HUES48 (cell line): ENCODE measurements at regions not wholly inside any gene's neighbourhood (a gene's known extent, or its start where the extent isn't known, plus 50 kb on each side); places are given as distances from the start of the nearest gene placed in this dataset.
"Not testable (repeated sequence)": the region's sequence is repeated elsewhere in the genome, so short reads cannot be mapped to it uniquely, and the experiment has no call there.

Experiments
- H3K27ac ChIP-seq: one replicate; pipeline ENCODE4 v1.7.0; 2013; ENCODE audit warnings: low read depth, low read length, inconsistent platforms
- H3K27me3 ChIP-seq: 2 replicates; pipeline ENCODE4 v1.6.1; 2013; ENCODE audit warnings: mild to moderate bottlenecking, low read length; ENCODE audit not compliant: control insufficient read depth, insufficient read depth
- H3K36me3 ChIP-seq: 2 replicates; pipeline ENCODE4 v1.6.1; 2013; ENCODE audit warnings: low read length; ENCODE audit not compliant: control insufficient read depth, insufficient read depth
- H3K4me1 ChIP-seq: 2 replicates; pipeline ENCODE4 v1.6.1; 2013; ENCODE audit warnings: mild to moderate bottlenecking, low read length; ENCODE audit not compliant: control insufficient read depth, insufficient read depth
- H3K4me3 ChIP-seq: 2 replicates; pipeline ENCODE4 v1.5.1; 2013; ENCODE audit warnings: mild to moderate bottlenecking, low read depth, low read length
- H3K9ac ChIP-seq: 2 replicates; pipeline ENCODE4 v1.6.1; 2013; ENCODE audit warnings: mild to moderate bottlenecking, low read depth, low read length, moderate library complexity
- H3K9me3 ChIP-seq: 2 replicates; pipeline ENCODE4 v1.6.1; 2013; ENCODE audit warnings: low read length; ENCODE audit not compliant: control insufficient read depth, insufficient read depth

DNA sequence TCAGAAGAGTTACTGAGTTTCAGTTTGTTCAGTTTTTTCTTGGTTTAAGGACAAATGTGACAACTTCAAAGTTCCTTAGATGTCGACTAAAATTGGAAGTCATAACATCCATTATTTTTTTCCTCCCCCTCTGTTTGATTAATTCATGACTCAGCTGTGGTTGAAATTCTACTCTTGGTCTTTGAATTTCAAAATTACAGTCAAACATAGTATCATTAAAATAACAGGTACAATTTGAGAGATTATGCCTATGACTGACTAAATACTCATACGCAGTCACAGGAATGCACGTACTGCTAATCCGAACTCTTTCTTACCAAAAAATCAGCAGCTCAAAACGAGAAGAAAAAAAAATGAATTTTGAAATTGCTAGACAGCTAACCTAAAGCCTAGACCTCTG, 1434.8 kb downstream of the RAPGEF2 start:
- Histone ChIP-seq H3K4me1 (no peaks in the 10 kb centered on the region), H3K36me3 (no peaks in the 10 kb centered on the region), H3K4me3 (no peak overlapping the region), H3K27me3 (no peaks in the 10 kb centered on the region), H3K9me3 (no peaks in the 10 kb centered on the region), H3K27ac (no peak overlapping the region), H3K9ac (no peak overlapping the region)

DNA sequence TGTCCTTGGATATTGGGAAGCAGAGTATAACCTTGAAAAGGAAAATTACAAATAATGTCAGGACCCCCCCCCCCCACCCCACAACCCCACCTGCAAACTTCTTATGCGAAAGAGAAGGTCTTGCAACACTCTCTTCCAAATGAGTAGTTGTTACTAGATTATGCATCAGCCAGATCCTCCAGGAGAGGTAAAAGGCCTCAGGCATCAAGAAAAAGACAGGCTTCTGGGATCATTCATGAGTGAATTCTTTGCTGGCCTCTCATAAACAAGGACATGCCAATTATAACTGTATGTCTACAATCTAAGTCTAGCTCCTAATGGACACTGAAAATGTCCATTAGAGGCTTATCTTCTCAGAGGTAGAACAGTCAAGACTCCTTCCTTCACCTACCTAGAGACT, 1443.3 kb downstream of the RAPGEF2 start:
- Histone ChIP-seq H3K27ac (no peak overlapping the region), H3K27me3 (no peaks in the 10 kb centered on the region), H3K4me1 (no peaks in the 10 kb centered on the region), H3K36me3 (no peaks in the 10 kb centered on the region), H3K4me3 (no peak overlapping the region), H3K9me3 (no peaks in the 10 kb centered on the region), H3K9ac (no peak overlapping the region)

DNA sequence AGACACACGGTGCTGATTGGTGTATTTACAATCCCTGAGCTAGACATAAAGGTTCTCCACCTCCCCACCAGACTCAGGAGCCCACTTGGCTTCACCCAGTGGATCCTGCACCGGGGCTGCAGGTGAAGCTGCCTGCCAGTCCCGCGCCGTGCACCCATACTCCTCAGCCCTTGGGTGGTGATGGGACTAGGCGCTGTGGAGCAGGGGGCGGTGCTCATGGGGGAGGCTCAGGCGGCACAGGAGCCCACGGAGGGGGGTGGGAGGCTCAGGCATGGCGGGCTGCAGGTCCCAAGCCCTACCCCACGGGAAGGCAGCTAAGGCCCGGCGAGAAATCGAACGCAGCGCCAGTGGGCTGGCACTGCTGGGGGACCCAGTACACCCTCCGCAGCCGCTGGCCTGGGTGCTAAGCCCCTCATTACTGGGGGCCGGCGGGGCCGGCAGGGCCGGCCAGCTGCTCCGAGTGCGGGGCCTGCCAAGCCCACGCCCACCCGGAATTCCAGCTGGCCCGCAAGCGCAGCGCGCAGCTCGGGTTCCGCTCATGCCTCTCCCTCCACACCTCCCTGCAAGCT, 1447.2 kb downstream of the RAPGEF2 start:
- not testable (repeated sequence) for H3K9me3 ChIP-seq, H3K4me3 ChIP-seq, H3K27ac ChIP-seq, H3K27me3 ChIP-seq, H3K36me3 ChIP-seq, H3K9ac ChIP-seq, H3K4me1 ChIP-seq

DNA sequence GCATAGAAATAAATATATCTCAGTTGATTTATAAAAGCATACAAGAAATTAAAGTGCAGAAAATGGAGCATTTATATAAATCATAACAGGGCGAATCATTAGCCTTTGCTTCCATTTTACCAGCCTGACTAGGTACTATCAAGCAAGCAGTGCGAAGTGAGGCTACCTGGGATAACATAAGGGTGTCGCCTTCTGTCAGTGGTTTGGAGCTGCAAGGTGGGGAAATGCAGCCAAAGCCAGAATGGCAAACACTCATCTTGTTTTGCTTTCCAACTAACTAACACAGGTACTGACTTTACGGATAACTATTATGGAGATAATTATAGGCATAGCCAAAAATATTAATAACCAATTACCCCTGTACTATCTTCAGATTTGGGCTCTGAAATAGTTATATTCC, 1459.8 kb downstream of the RAPGEF2 start:
- no peak overlapping the region for H3K27ac ChIP-seq
- no peaks in the 10 kb centered on the region for H3K36me3 ChIP-seq
- no peaks in the 10 kb centered on the region for H3K4me1 ChIP-seq
- no peak overlapping the region for H3K9ac ChIP-seq
- H3K9me3 ChIP-seq: no peaks in the 10 kb centered on the region
- H3K4me3 ChIP-seq: no peak overlapping the region
- no peaks in the 10 kb centered on the region for H3K27me3 ChIP-seq

DNA sequence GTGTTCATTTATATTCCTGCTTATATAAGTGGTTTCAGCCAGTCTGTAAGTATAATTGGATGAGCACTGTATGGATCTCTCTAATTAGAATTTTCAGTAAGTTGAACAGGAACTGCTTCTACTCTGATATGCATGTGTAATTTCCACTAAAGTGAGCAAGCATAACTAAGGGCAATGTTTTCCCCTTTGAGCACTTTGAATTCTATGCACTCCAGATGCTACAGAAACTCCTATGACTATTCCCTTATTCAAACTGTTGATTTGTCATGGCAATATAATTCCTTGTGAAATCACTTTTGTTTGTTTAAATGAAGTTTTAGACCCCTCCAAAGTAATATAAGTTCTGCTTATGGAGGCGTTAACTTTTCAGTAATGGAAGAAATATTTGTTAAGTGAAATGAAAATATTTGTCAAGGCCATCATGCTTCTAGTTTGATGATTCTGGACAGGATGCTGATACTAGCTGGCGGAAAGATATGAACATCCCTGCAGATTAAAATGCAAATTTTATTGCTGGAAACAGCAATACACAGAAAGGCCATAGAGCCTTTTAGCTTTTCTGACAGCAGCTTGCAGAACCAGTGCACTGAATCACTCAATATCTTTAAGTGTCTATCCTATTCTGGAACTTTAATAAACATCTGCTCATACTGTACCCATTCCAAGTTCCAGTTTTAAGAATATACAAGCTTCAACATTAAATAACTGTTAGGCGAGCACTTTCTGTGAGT, 1460.8 kb downstream of the RAPGEF2 start:
- no peaks in the 10 kb centered on the region for H3K9me3 ChIP-seq
- H3K9ac ChIP-seq: no peak overlapping the region
- H3K36me3 ChIP-seq: no peaks in the 10 kb centered on the region
- H3K27ac ChIP-seq: no peak overlapping the region
- no peak overlapping the region for H3K4me3 ChIP-seq
- no peaks in the 10 kb centered on the region for H3K27me3 ChIP-seq
- no peaks in the 10 kb centered on the region for H3K4me1 ChIP-seq

DNA sequence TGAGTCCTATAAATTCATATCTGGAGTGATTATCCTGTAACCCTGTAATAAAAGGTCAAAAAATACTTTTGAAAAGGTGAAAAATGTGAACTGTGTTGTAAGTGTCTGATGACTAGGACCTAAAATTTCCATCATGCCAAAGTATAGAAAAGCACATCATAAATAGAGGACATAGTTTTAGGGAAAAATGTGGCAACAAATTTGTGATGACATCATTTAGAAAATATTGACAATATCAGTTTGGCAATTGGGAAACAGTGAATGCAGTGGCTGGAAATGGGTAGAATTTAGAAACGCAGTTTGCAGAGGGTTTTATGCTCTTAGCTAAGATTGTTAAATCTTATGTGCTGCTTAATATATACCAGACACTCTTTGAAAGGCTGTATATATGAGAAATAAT, 1464.8 kb downstream of the RAPGEF2 start:
- no peaks in the 10 kb centered on the region for H3K27me3 ChIP-seq
- no peak overlapping the region for H3K4me3 ChIP-seq
- H3K36me3 ChIP-seq: no peaks in the 10 kb centered on the region
- H3K4me1 ChIP-seq: no peaks in the 10 kb centered on the region
- no peak overlapping the region for H3K27ac ChIP-seq
- H3K9ac ChIP-seq: no peak overlapping the region
- H3K9me3 ChIP-seq: no peaks in the 10 kb centered on the region

DNA sequence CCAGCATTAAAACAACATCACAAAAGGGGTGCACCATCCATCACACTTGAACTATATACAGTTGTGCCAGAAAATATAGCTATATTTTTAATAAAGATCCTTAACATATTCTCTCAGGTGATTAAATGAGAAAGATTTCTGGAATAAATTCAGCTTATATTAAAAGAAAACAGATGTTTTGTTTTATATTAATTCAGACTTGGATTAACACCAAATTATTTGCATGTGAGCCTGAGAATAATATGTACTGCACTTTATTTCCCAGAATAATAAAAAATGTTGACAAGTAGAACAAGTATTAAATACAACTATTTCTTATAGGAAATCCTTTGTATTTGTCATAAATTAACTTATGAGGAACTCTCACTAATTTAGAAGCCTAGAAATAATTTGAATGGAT, 1467.4 kb downstream of the RAPGEF2 start:
- no peak overlapping the region for H3K9ac ChIP-seq
- H3K27ac ChIP-seq: no peak overlapping the region
- no peaks in the 10 kb centered on the region for H3K9me3 ChIP-seq
- H3K4me1 ChIP-seq: no peaks in the 10 kb centered on the region
- no peaks in the 10 kb centered on the region for H3K27me3 ChIP-seq
- no peak overlapping the region for H3K4me3 ChIP-seq
- H3K36me3 ChIP-seq: no peaks in the 10 kb centered on the region

DNA sequence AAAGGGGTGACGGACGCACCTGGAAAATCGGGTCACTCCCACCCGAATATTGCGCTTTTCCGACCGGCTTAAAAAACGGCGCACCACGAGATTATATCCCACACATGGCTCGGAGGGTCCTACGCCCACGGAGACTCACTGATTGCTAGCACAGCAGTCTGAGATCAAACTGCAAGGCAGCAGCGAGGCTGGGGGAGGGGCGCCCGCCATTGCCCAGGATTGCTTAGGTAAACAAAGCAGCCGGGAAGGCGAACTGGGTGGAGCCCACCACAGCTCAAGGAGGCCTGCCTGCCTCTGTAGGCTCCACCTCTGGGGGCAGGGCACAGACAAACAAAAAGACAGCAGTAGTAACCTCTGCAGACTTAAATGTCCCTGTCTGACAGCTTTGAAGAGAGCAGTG, 1471.4 kb downstream of the RAPGEF2 start:
- not testable (repeated sequence) for H3K9ac ChIP-seq, H3K4me3 ChIP-seq, H3K4me1 ChIP-seq, H3K27ac ChIP-seq, H3K27me3 ChIP-seq, H3K9me3 ChIP-seq, H3K36me3 ChIP-seq

DNA sequence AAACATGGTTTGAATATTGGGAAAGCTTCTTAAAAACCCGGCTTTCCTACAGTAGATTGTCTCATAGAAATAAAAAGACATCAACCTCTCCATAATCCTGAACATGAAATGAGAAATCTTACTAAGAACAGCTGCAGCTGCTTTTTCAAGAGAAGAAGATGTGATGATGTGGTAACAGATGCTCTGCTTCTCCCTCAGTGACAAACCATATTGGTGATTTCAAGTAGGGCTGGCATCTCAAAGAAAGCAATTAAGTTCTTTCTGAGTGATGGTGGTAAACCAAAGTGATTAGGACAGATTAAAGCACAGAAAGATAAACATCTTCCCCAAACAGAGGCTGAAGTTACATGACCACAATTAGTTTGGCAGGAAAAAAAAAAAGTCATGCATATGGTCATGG, 1477.7 kb downstream of the RAPGEF2 start:
- Histone ChIP-seq H3K4me3 (no peak overlapping the region), H3K36me3 (no peaks in the 10 kb centered on the region), H3K4me1 (no peaks in the 10 kb centered on the region), H3K27ac (no peak overlapping the region), H3K9me3 (no peaks in the 10 kb centered on the region), H3K9ac (no peak overlapping the region), H3K27me3 (no peaks in the 10 kb centered on the region)

DNA sequence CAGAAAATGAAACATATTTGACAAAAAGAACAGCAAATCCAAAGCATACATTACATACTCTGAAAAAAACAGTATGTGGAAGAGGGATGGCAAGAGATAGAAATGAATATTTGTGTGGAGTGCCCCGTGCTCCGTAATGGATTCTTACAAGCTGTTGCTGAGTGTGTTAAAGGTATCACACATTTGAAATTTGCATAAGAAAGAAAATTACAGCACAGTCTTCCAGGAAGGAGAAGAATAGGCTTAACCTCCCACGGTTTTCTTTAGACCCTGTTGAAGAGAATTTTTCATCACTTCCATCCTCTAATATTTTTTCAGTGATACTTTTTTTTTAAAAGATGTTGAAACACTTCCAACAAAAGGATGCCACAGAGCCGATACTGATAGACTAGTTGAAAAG, 1489.4 kb downstream of the RAPGEF2 start:
- no peaks in the 10 kb centered on the region for H3K27me3 ChIP-seq
- no peak overlapping the region for H3K27ac ChIP-seq
- no peak overlapping the region for H3K9ac ChIP-seq
- H3K4me3 ChIP-seq: peak overlapping the region; percentile 34; the same call in 1 of the 2 replicates
- no peaks in the 10 kb centered on the region for H3K9me3 ChIP-seq
- H3K36me3 ChIP-seq: no peaks in the 10 kb centered on the region
- H3K4me1 ChIP-seq: peaks cover 23% of the 10 kb centered on the region

DNA sequence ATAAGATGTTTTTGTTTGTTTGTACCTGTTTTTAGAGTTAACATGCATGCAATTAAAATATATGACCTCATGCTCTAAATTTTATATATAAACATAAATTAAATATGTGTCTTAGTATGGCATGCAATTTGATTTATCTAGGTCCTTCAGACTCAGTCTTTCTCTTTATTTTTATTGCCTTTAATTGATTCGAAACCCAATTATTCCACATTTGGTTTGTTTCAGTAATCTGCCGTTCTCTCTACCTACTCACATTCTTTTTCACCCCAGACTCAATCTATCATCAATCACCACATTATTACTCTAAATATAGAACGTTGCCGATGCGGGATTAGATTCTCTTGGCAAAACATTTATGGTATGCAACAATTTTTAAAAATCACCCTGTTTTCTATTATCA, 1492.8 kb downstream of the RAPGEF2 start:
- Histone ChIP-seq H3K4me1 (peaks cover 23% of the 10 kb centered on the region), H3K27me3 (no peaks in the 10 kb centered on the region), H3K27ac (no peak overlapping the region), H3K36me3 (no peaks in the 10 kb centered on the region), H3K9me3 (no peaks in the 10 kb centered on the region), H3K9ac (no peak overlapping the region), H3K4me3 (no peak overlapping the region)
